ENCODE measurements at regions not wholly inside any gene's neighbourhood (a gene's known extent, or its start where the extent isn't known, plus 50 kb on each side); places are given as distances from the start of the nearest gene placed in this dataset.
A peak's percentile ranks its signal among the peaks of the same experiment; 100 is the strongest.

DNA sequence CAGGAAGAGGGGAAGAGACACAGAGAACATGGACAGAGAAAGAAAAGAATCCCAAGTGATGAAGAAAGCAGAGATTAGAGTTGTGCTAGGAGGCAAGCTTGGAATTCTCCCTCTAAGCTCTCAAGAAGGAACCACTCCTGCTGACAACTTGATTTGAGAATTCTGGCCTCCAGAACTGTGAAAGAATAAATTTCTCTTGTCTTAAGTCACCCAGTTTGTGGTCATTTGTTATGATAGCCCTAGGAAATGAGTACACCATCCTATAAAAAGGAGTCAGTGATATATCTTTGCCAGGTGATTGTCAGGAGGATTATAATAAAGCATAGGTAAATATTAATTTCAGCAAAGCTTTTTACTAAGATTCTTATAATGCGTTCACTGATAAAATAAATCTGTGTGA, 82.7 kb upstream of the TFEC start:
- in situ Hi-C loops (cut with HindIII; ENCODE audit: low sequenced_read_pairs): no loop called here
- H3K4me3 ChIP-seq (ENCODE audit: low read depth, low read length): no peak overlapping the region
- no peak for DNase-seq (ENCODE audit: low read depth, low spot score)
- TF ChIP-seq, protein P1, sequence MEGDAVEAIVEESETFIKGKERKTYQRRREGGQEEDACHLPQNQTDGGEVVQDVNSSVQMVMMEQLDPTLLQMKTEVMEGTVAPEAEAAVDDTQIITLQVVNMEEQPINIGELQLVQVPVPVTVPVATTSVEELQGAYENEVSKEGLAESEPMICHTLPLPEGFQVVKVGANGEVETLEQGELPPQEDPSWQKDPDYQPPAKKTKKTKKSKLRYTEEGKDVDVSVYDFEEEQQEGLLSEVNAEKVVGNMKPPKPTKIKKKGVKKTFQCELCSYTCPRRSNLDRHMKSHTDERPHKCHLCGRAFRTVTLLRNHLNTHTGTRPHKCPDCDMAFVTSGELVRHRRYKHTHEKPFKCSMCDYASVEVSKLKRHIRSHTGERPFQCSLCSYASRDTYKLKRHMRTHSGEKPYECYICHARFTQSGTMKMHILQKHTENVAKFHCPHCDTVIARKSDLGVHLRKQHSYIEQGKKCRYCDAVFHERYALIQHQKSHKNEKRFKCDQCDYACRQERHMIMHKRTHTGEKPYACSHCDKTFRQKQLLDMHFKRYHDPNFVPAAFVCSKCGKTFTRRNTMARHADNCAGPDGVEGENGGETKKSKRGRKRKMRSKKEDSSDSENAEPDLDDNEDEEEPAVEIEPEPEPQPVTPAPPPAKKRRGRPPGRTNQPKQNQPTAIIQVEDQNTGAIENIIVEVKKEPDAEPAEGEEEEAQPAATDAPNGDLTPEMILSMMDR (IDR thresholded peaks at IDR 0.05; ENCODE audit: low read depth, low read length): no peak

DNA sequence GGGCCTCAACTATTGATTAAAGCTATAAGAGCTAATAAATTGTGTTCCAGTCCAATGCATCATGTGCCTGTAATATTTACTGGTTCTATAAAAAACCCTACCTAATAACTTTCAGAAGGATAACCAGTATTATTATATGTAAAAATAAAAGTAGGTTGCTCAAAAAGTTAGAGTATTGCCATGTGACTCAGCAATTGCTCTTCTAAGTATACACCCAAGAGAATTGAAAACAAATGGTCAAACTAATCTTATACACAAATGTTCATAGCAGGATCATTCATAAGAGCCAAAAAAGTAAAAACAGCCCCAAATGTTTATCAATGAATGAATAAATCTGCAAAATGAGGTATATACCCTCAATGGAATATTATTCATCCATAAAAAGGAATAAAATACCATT, 89.5 kb upstream of the TES start:
- TF ChIP-seq, protein P1 (IDR thresholded peaks at IDR 0.05; ENCODE audit: low read depth, low read length): no peak
- no peak overlapping the region for H3K4me3 ChIP-seq (ENCODE audit: low read depth, low read length)
- DNase-seq (ENCODE audit: low read depth, low spot score): no peak
- in situ Hi-C loops (cut with HindIII; ENCODE audit: low sequenced_read_pairs): no loop called here

DNA sequence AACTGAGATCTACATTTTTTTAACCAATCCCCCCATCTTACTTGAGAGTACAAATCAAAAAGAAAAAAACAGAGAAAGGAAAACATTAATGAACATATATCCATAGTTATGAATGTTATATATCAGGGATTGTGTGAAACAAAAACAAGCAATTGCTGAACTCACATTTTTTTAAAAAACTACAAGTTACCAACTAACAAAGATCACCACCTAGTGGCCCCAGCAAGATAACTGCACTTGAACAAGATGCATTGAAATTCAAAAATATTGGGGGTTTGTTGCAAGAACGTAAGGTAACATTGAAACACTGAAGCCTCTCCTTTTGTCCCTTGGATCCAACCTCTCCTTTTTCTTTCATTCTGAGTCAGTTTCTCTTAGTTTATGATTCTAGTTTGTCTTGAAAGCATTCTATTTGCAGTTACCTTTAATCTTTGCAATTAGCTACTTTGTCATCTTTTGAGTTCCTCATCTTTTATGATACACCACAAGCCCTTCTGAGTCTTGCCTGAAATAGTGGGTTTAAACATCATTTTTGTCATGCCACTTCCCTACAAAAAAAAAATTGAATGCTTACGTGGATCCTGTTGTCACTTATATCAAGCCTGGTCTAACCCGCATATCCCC, 87.3 kb upstream of the TES start:
- H3K4me3 ChIP-seq (ENCODE audit: low read depth, low read length): no peak overlapping the region
- peak; percentile 67 for DNase-seq (ENCODE audit: low read depth, low spot score)
- TF ChIP-seq, protein P1 (IDR thresholded peaks at IDR 0.05; ENCODE audit: low read depth, low read length): peak; percentile 80
- in situ Hi-C loops (cut with HindIII; ENCODE audit: low sequenced_read_pairs): no loop called here

DNA sequence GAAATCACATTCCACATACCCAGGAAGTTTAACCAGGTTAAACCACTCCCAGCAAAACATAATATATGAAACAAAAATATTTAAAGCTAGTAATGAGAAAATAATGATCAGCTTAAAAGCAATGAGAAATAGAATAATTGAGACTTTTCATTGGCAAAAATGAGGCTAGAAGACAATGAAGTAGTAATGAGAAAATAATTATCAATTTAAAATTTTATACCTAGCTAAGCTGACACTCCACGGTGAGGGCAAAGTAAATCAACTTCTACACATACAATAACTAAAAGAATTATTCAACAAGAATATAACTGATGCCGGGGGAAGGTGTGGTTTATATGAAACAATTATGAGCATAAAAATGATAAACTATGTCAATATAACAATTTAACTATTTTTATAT, 82.2 kb upstream of the TES start:
- DNase-seq (ENCODE audit: low read depth, low spot score): no peak
- TF ChIP-seq, protein P1 (IDR thresholded peaks at IDR 0.05; ENCODE audit: low read depth, low read length): no peak
- in situ Hi-C loops (cut with HindIII; ENCODE audit: low sequenced_read_pairs): no loop called here
- H3K4me3 ChIP-seq (ENCODE audit: low read depth, low read length): no peak overlapping the region

DNA sequence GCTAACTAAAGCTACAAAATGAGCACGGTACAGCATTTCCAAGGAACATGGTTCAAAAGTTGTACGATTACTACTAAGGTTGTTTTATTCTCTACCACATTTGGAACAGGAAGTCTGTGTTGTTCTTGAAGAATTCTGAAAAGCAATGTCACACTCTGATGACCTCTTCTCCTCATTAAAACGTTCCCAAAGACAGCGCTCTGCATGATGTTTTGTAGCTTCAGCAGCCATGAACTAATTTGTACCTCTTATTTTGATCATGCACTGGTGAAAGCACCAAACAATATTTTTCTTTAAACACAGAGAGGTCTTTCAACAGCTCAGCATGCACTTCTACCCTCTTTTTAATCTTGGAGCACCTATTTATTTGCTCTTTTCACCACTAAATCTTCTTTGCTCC, 75.0 kb upstream of the TES start:
- no peak overlapping the region for H3K4me3 ChIP-seq (ENCODE audit: low read depth, low read length)
- TF ChIP-seq, protein P1 (IDR thresholded peaks at IDR 0.05; ENCODE audit: low read depth, low read length): no peak
- in situ Hi-C loops (cut with HindIII; ENCODE audit: low sequenced_read_pairs): no loop called here
- no peak for DNase-seq (ENCODE audit: low read depth, low spot score)

DNA sequence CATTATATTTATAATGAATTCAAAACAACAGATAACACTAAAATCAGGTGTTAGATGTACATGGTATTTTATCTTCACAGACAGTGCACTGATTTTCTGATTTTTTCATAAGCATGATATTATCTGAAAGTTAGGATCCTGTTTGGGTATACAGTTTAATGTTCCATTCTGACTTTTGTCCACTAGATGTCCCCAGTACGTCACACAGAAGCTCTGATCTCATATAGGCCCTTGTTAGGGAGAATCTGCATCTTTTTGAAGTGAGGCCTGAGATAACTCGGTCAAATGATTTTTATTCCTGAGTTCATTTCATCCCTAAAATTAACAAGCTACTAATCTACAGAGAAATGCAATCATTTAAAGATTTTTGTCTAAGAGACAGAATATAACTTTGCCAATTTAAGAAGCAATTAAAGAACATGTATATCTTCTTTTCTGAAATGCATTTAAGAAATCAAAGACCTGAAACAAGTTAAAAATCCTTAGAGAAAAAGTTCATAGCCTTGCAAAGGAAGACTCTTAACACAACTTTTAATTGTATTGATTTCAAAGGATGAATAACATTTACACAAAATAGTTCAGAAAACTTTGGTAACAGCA, 72.0 kb upstream of the TES start:
- DNase-seq (ENCODE audit: low read depth, low spot score): peak; percentile 81
- in situ Hi-C loops (cut with HindIII; ENCODE audit: low sequenced_read_pairs): no loop called here
- H3K4me3 ChIP-seq (ENCODE audit: low read depth, low read length): no peak overlapping the region
- TF ChIP-seq, protein P1 (IDR thresholded peaks at IDR 0.05; ENCODE audit: low read depth, low read length): peak; percentile 82
